ENCODE measurements at regions not wholly inside any gene's neighbourhood (a gene's known extent, or its start where the extent isn't known, plus 50 kb on each side); places are given as distances from the start of the nearest gene placed in this dataset.
"Not testable (repeated sequence)": the region's sequence is repeated elsewhere in the genome, so short reads cannot be mapped to it uniquely, and the experiment has no call there.

GRCh38 chr9:85162822-85163221, 493.3 kb downstream of the NTRK2 start:
- H3K4me3 ChIP-seq (ENCODE audit: control extremely low read depth in 1 of 5, extremely low read depth in 1 of 5, insufficient read depth in 1 of 5, low read depth in 2 of 5, low read length in 4 of 5), result no peak overlapping the region
- H4K20me1 ChIP-seq (ENCODE audit: control insufficient read depth, insufficient read depth, low read length, poor library complexity, severe bottlenecking), result no peaks in the 10 kb centered on the region
- H2AFZ ChIP-seq (ENCODE audit: insufficient read depth, low read depth, low read length, poor library complexity, severe bottlenecking), result no peak overlapping the region
- POLR2A ChIA-PET, result no interaction called here
- DNase-seq (no peak), ATAC-seq (ENCODE audit: low read depth) (no peak)
- Mint-ChIP-seq H3K27ac (no peak overlapping the region), H3K9me3 (ENCODE audit: insufficient read depth) (no peaks in the 10 kb centered on the region), H3K27me3 (no peaks in the 10 kb centered on the region), H3K4me1 (no peaks in the 10 kb centered on the region), H3K4me3 (no peak overlapping the region)
- H3K4me2 ChIP-seq (replicated peaks; ENCODE audit: low read depth, low read length, poor library complexity, severe bottlenecking), result no peak overlapping the region
- no peaks in the 10 kb centered on the region for H3K27me3 ChIP-seq (replicated peaks in 1 of 4; ENCODE audit: control extremely low read depth in 1 of 4, control insufficient read depth in 3 of 4, insufficient read depth in 4 of 4, low read length in 3 of 4)
- H3K4me1 ChIP-seq (ENCODE audit: control insufficient read depth in 2 of 2, insufficient read depth in 2 of 2, low read length in 2 of 2), result no peaks in the 10 kb centered on the region
- no peak overlapping the region for H3K9ac ChIP-seq (ENCODE audit: low read length)
- H3K9me3 ChIP-seq (ENCODE audit: control extremely low read depth in 1 of 3, control insufficient read depth in 2 of 3, insufficient read depth in 1 of 3, low read length in 2 of 3), result no peaks in the 10 kb centered on the region
- CTCF ChIA-PET, result no interaction called here
- 100% methylated on average over 1 of the region's 3 CpGs for WGBS (ENCODE audit: insufficient coverage)
- no peaks in the 10 kb centered on the region for H3K79me2 ChIP-seq (ENCODE audit: control insufficient read depth, insufficient read depth, low read length)
- H3K27ac ChIP-seq (ENCODE audit: low read length in 2 of 2), result no peak overlapping the region
- intact Hi-C loops (cut with micrococcal nuclease), result no loop called here
- TF ChIP-seq EZH2 (IDR thresholded peaks at IDR 0.05; ENCODE audit: borderline replicate concordance, insufficient read depth, low read depth, low read length, poor library complexity, severe bottlenecking) (no peak), CTCF (IDR thresholded peaks at IDR 0.05) (no peak)
- no peaks in the 10 kb centered on the region for H3K36me3 ChIP-seq (replicated peaks in 1 of 2; ENCODE audit: control extremely low read depth in 1 of 2, control insufficient read depth in 1 of 2, extremely low read depth in 1 of 2, insufficient read depth in 2 of 2, low read length in 1 of 2)

- H3K9me3 ChIP-seq (ENCODE audit: control extremely low read depth in 1 of 3, control insufficient read depth in 2 of 3, insufficient read depth in 1 of 3, low read length in 2 of 3); H3K79me2 ChIP-seq (ENCODE audit: control insufficient read depth, insufficient read depth, low read length); H3K27ac ChIP-seq (ENCODE audit: low read length in 2 of 2); H3K27me3 Mint-ChIP-seq; ATAC-seq (ENCODE audit: low read depth); H3K27ac Mint-ChIP-seq; POLR2A ChIA-PET; H3K4me1 ChIP-seq (ENCODE audit: control insufficient read depth in 2 of 2, insufficient read depth in 2 of 2, low read length in 2 of 2); DNase-seq; H3K4me3 Mint-ChIP-seq; H3K9me3 Mint-ChIP-seq (ENCODE audit: insufficient read depth); H3K4me2 ChIP-seq (replicated peaks; ENCODE audit: low read depth, low read length, poor library complexity, severe bottlenecking); H4K20me1 ChIP-seq (ENCODE audit: control insufficient read depth, insufficient read depth, low read length, poor library complexity, severe bottlenecking); H3K36me3 ChIP-seq (replicated peaks in 1 of 2; ENCODE audit: control extremely low read depth in 1 of 2, control insufficient read depth in 1 of 2, extremely low read depth in 1 of 2, insufficient read depth in 2 of 2, low read length in 1 of 2); H3K4me1 Mint-ChIP-seq; CTCF ChIA-PET; H2AFZ ChIP-seq (ENCODE audit: insufficient read depth, low read depth, low read length, poor library complexity, severe bottlenecking); H3K4me3 ChIP-seq (ENCODE audit: control extremely low read depth in 1 of 5, extremely low read depth in 1 of 5, insufficient read depth in 1 of 5, low read depth in 2 of 5, low read length in 4 of 5); intact Hi-C loops (cut with micrococcal nuclease); H3K9ac ChIP-seq (ENCODE audit: low read length); H3K27me3 ChIP-seq (replicated peaks in 1 of 4; ENCODE audit: control extremely low read depth in 1 of 4, control insufficient read depth in 3 of 4, insufficient read depth in 4 of 4, low read length in 3 of 4): not testable (repeated sequence)
- no CpG with 5 or more reads among the region's 4 CpGs for WGBS (ENCODE audit: insufficient coverage)
Measured at GRCh38 chr9:85160944-85161343, 491.4 kb downstream of the NTRK2 start.

Measured in B cell (primary cell).